ENCODE measurements at regions not wholly inside any gene's neighbourhood (a gene's known extent, or its start where the extent isn't known, plus 50 kb on each side); places are given as distances from the start of the nearest gene placed in this dataset.

DNA sequence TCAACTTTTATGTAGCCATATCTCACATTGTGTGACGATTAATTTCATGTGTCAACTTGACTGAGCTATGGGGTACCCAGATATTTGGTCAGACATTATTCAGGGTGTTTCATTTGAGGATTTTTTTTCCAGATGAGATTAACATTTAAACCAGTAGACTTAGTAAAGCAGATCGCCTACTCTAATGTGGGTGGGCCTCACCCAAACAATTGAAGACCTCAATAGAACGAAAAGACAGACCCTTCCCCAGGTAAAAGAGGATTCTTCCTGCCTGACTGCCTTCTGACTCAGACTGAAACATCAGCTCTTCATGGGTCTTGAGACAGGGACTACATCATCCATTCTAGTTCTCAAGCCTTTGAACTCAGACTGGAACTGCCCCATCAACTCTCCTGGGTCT lies 231.7 kb upstream of the SASH1 start:
- TF ChIP-seq, protein P1, sequence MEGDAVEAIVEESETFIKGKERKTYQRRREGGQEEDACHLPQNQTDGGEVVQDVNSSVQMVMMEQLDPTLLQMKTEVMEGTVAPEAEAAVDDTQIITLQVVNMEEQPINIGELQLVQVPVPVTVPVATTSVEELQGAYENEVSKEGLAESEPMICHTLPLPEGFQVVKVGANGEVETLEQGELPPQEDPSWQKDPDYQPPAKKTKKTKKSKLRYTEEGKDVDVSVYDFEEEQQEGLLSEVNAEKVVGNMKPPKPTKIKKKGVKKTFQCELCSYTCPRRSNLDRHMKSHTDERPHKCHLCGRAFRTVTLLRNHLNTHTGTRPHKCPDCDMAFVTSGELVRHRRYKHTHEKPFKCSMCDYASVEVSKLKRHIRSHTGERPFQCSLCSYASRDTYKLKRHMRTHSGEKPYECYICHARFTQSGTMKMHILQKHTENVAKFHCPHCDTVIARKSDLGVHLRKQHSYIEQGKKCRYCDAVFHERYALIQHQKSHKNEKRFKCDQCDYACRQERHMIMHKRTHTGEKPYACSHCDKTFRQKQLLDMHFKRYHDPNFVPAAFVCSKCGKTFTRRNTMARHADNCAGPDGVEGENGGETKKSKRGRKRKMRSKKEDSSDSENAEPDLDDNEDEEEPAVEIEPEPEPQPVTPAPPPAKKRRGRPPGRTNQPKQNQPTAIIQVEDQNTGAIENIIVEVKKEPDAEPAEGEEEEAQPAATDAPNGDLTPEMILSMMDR (IDR thresholded peaks at IDR 0.05; ENCODE audit: low read depth, low read length): no peak
- TF ChIP-seq POLR2A (IDR thresholded peaks at IDR 0.05; ENCODE audit: extremely low read depth, insufficient read length): no peak
- TF ChIP-seq MYC (IDR thresholded peaks at IDR 0.05; ENCODE audit: low read depth, low read length): no peak
